OCI-M2 (cell line): ENCODE measurements at regions not wholly inside any gene's neighbourhood (a gene's known extent, or its start where the extent isn't known, plus 50 kb on each side); places are given as distances from the start of the nearest gene placed in this dataset.

ENCODE experiments used
- DNase-seq: peaks from one replicate; lab custom pipeline; 2025; ENCODE audit not compliant: unreplicated experiment; lab: John Stamatoyannopoulos, UW

DNA sequence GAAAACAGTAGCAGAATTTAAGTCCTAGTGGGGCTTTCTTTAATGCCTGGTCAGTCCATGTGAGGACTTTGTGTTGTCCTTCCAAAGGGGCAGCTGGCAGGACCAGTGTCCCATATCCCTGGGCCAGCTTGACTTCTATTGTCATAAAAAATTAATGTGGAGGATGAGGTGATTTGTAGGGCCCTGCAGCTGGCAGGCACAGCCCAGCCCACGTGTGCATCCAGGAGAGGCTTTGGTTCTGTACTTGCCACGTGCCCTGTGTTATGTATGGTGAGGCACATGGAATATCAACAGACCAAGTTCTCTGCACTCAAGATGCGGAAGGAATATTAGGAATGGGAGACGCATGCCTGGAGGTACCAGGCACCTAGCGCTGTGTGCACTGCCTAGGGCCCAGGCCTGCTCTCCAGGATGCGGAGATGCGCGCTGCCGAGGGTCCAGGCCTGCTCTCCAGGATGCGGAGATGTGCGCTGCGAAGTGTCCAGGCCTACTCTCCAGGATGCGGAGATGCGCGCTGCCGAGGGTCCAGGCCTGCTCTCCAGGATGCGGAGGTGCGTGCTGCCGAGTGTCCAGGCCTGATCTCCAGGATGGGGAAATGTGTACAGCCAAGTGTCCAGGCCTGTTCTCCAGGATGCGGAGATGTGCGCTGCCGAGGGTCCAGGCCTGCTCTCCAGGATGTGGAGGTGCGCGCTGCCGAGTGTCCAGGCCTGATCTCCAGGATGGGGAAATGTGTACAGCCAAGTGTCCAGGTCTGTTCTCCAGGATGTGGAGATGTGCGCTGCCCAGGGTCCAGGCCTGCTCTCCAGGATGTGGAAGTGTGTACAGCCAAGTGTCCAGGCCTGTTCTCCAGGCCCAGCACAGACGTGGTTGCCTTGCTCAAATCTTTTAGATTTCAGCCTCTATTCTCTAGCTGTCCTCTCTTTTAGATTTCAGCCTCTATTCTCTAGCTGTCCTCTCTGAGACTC, 183.3 kb upstream of the ROPN1 start:
- DNase-seq: no peak

DNA sequence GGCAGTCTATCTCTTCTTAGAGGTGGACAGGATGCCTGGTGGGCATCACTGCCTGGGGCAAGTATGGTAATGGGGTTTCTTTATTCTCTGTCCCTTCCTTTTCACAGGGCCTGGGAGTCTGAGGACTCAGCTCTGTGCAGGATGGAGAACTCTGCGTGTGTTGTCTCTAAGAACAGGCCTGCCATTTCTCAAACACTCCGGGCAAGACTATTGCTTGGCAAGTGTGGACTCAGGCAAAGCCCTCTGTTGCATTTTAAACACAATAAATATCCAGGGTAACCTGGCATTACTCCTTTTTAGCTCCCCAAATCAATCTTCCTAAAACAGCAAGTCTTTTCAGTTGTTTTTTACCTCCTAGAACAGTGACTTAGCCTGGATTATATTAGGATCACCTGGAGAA, 185.1 kb upstream of the ROPN1 start:
- DNase-seq: no peak

DNA sequence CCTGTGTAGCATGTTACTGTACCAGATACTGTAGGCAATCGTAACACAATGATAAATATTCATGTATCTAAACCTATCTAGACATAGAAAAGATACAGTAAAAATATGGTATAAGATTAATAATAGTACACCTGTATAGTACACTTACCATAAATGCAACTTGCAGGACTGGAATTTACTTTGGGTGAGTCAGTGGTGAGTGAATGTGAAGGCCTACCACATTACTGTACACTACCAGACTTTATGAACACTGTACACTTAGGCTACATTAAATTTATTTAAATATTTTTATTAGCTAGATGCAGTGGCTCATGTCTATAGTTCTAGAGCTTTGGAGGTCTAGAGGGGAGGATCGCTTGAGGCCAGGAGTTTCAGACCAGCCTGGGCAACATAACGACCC, 186.6 kb upstream of the ROPN1 start:
- DNase-seq: no peak

DNA sequence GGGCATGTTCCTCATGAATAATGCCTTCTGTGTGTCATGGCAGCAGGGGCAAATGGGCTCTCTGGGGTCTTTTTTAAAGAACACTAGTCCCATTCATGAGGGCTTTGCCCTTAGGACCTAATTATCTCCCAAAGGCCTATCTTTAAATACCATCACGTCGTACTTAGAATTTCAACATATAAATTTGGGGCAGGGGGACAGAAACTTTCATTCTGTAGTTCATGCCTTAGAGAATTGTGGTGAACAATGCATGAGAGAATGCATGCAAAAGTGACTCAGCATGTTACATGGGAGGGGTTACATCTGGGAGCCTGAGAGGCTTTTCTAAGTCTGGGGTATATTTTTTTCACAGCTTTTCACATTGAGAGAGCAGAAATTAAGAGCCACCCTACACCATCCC, 208.5 kb upstream of the ROPN1 start:
- DNase-seq: no peak

- DNase-seq: no peak
These were observed 209.3 kb upstream of the ROPN1 start for GRCh38 chr3:124201226-124201625.

- DNase-seq: no peak
These were observed 209.9 kb upstream of the ROPN1 start for GRCh38 chr3:124201786-124202185.

GRCh38 chr3:124202754-124203153, 210.8 kb upstream of the ROPN1 start:
- DNase-seq: no peak

DNA sequence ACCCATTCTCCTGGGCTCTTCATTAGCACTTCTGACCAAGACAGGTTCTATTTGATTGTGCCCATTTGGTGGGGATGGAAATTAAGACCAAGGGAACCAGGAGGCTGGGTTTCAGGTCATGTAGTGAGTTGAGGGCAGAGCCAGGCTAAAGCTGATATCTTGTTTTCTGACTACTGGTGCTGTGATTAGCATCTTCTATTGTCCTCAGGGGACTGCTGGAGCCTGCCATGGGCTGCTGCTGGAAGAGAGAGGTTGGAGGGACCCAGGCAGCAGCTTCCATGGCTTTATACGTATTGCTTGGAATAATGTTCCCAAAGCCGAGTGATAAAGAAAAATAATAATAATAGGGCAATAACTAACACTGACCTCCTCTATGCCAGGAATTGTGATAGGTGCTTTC, 211.4 kb upstream of the ROPN1 start:
- no peak for DNase-seq

GRCh38 chr3:124206225-124207055, 214.5 kb upstream of the ROPN1 start:
- no peak for DNase-seq

DNA sequence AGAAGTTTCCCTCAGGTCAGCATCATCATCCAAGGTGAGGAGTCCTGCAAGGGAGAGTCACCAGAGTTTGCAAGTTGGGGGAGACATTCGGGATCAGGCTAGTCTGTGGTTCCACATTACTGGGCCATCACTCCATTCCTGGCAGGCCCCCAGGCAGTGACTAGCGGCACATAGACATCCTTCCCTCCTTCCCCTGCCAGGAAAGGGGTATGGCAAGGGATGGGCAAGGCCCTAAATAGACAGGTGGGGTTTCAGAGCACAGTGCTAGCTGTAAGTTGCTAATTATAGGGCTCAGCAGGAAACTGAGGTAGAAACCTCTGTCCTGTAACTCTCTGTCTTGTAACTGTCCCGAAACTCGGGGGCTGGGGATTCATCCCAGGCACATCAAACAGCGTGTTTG, 215.2 kb upstream of the ROPN1 start:
- DNase-seq: no peak

GRCh38 chr3:124207873-124208485, 216.1 kb upstream of the ROPN1 start:
- DNase-seq: no peak

GRCh38 chr3:124209426-124209825, 217.5 kb upstream of the ROPN1 start:
- no peak for DNase-seq

DNA sequence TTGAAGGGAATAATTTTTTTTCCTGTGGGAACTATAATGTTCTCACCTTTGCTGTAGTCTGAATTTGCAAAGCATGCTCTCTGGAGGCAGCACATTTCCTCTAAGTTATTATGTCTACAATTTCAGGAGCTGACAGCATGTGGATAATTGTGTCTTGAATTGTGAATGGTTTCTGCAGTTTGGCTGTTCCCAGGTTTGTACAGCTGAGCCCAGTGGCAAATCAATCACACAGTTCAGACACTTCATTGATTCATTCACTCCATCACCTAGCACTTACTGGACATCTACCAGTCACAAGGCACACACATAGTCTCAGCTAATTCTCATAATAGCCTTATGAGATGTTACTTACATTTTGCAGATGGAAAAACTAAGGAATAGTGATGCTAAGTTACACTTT, 219.0 kb upstream of the ROPN1 start:
- DNase-seq: no peak

DNA sequence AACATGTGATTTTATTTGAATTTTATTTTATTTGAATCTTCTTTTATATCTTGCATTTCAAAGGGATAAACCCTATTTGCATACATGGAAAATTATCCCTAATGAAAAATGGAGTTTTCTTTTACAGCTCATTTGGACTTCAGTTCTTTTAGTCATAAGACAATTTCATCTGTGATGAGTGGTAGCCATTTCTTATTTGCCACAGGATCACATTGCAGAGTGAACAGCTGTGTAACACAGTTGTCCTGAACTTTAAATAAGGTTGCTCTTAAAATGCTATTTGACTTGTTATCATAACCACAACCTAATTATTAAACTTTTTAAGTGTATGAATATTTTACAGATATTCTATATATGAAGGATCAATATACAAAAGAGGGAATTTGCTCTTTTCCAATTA, 221.7 kb upstream of the ROPN1 start:
- DNase-seq: no peak

DNA sequence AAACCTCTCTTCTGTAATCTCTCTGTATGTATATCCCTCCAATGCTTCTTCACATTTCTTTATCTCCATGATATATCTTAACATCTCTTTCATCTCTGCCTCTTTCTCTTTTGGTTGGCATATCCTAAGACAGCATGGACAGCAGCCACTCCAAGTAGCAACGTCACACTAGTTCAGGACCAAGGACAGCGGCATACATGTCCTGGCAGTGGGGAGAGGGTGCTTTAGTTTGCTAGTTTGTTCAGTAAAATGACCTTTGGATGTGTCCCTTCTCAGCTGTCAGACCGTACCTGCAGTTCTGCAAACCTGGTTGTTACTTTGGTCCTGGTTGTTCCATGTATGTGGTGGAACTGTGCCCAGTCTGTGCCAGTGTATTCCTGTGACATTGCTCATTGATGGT, 225.6 kb upstream of the ROPN1 start:
- DNase-seq: no peak

- DNase-seq: no peak
These were observed 229.5 kb upstream of the ROPN1 start for GRCh38 chr3:124221422-124221821.

GRCh38 chr3:124223853-124224252, 231.9 kb upstream of the ROPN1 start:
- DNase-seq: no peak

DNA sequence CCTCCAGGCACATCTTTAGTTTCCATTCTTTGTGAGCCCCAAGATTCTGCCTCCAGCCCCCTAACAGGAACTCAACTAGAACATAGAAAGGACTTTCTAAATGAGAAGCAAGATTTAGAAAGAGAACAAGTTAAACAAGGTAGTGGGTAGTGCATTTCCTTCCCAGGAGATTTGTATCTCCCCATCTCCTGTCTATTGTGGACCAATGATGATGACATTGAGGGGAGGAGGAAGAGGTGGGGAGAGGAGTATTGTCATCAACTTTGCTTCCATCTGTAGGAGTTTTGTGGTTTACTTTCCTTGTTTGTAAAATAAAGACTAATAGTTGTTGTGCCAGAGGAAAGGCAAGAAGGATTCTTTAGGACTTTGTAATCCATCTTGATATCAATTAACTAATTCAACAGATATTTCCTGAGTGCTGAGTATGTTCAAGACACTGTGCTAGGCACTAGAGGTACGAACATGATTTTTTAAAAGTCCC, 235.3 kb upstream of the ROPN1 start:
- no peak for DNase-seq

GRCh38 chr3:124229420-124229819, 237.5 kb upstream of the ROPN1 start:
- no peak for DNase-seq

- DNase-seq: no peak
These were observed 237.9 kb upstream of the ROPN1 start for GRCh38 chr3:124229836-124230235.

DNA sequence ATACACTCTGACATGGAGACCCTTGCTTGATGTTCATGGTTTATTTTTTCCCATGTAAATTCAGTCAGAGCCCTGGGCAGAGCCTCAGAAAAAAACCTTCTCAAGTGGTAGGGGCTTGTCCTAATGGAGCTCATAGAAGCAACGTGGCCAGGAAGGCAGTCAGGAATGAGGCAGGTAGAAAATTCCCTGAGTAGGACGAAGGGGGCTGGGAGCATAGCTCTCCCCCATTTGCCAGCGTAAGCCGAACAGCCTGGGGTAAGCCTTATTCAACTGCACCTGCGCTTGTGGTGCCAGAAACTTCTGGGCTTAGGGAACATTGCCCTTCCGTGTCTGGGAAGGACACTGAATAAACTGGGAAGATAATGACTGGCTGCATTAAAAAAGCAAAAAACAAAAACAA, 238.5 kb upstream of the ROPN1 start:
- no peak for DNase-seq

- DNase-seq: no peak
These were observed 239.1 kb upstream of the ROPN1 start for GRCh38 chr3:124230998-124231397.
